Gastrocnemius medialis (tissue), 4 donors: ENCODE measurements at regions not wholly inside any gene's neighbourhood (a gene's known extent, or its start where the extent isn't known, plus 50 kb on each side); places are given as distances from the start of the nearest gene placed in this dataset.

ENCODE experiments used
- POLR2A ChIP-seq, 2 donors: fragments of 450-650 bp; IDR thresholded peaks; one replicate each; pipeline ENCODE4 v1.6.1; 2017; ENCODE audit warnings: antibody characterized with exemption in 2 of 2, mild to moderate bottlenecking in 2 of 2, moderate library complexity in 2 of 2
- TF ChIP-seq, protein P1 (sequence below), 5 experiments: fragments of 450-650 bp in 3 of 5; fragments of 200-600 bp in 2 of 5; sonication (generic) in 2 of 5; IDR thresholded peaks in 4 of 5; conservative IDR thresholded peaks in 1 of 5; 1 replicate in 4 of 5; 2 replicates in 1 of 5; pipeline ENCODE4 v1.5.1; 2016 to 2019; ENCODE audit warnings: antibody characterized with exemption in 5 of 5, mild to moderate bottlenecking in 3 of 5, moderate library complexity in 3 of 5

DNA sequence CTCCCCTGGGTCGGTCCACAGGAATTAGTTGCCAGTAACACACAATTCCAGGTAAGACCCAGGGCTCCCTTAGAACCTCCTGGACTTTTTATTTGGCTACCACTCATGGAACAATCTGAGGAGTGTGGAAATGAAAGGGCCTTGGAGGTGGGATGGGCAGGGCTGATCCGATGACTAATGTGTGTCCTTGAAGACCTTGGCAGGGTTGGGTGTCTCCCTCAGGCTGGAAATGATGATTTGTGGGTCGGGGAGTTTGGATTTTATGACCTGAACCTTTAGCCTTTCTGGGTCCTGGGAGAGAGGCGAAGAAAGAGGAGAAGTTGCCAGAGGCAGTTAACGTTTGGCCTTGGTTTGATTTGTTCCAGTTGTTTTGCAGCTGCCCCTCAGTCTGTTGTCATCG is 425.0 kb downstream of the MID1IP1 start:
- TF ChIP-seq POLR2A (IDR thresholded peaks at IDR 0.05) = no peak
- TF ChIP-seq, protein P1, sequence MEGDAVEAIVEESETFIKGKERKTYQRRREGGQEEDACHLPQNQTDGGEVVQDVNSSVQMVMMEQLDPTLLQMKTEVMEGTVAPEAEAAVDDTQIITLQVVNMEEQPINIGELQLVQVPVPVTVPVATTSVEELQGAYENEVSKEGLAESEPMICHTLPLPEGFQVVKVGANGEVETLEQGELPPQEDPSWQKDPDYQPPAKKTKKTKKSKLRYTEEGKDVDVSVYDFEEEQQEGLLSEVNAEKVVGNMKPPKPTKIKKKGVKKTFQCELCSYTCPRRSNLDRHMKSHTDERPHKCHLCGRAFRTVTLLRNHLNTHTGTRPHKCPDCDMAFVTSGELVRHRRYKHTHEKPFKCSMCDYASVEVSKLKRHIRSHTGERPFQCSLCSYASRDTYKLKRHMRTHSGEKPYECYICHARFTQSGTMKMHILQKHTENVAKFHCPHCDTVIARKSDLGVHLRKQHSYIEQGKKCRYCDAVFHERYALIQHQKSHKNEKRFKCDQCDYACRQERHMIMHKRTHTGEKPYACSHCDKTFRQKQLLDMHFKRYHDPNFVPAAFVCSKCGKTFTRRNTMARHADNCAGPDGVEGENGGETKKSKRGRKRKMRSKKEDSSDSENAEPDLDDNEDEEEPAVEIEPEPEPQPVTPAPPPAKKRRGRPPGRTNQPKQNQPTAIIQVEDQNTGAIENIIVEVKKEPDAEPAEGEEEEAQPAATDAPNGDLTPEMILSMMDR (IDR thresholded peaks at IDR 0.05 in 4 of 5, conservative IDR thresholded peaks at IDR 0.05 in 1 of 5) = no peak
